Lung microvascular endothelial cell (primary cell): ENCODE measurements at regions not wholly inside any gene's neighbourhood (a gene's known extent, or its start where the extent isn't known, plus 50 kb on each side); places are given as distances from the start of the nearest gene placed in this dataset.
"Not testable (repeated sequence)": the region's sequence is repeated elsewhere in the genome, so short reads cannot be mapped to it uniquely, and the experiment has no call there.

Source experiments
- DNase-seq, 2 donors: peaks; one replicate each; pipeline versions ENCODE4 v3.0.0 to v3.0.0-alpha.2; 2010; ENCODE audit warnings: low read depth in 2 of 2

DNA sequence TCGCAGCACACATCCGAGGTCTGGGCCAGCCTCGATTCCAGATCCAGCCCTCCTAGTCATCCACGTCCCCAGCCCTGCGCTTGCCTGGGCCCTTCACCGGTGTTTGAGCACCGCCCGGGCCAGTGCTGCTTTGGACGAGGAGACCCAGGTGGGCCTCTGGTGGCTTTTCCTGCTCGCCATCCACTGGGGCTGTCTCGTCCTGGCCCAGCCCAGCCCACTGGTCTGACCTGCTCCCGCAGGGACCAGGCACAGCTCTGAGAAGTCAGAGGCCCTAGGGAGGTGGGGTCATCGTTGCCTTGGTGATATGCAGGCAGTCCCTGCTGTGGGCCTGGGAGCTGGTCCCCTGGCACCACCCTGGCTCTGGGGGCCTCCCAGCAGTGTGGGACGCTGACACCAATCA lies 200.8 kb downstream of the USP22 start:
- not testable (repeated sequence) for DNase-seq

- not testable (repeated sequence) for DNase-seq
These were observed 199.6 kb downstream of the USP22 start for GRCh38 chr17:20843261-20843660.

DNA sequence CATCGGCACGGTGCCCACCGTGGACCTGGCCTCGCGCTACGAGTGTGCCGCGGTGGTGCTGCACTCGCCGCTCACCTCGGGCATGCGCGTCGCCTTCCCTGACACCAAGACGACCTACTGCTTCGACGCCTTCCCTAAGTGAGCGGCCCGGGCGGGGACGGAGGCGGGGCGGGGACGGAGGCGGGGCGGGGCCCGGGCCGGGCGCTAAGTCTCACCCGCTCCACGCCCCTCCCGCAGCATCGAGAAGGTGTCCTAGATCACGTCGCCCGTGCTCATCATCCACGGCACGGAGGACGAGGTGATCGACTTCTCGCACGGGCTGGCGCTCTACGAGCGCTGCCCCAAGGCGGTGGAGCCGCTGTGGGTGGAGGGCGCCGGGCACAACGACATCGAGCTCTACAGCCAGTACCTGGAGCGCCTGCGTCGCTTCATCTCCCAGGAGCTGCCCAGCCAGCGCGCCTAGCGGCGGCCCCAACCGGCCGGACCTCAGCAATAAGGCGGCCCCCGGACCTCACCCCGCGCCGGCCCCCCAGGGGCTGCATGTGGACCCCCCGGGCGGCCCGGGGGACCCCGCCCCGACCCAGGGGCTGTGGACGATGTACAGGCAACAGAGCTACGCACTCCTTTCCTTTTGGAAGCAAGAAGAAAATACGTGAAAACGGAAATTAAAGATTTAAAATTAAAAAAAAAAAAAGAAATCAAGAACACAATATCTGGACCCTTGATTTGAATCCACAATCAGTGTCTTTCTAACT lies 198.8 kb downstream of the USP22 start:
- not testable (repeated sequence) for DNase-seq

GRCh38 chr17:20848869-20849443 lies 193.9 kb downstream of the USP22 start:
- DNase-seq, result peak in 1 of 2 donors; percentile 11

- not testable (repeated sequence) for DNase-seq
These were observed 191.1 kb downstream of the USP22 start for GRCh38 chr17:20851591-20852238.

- peak; percentile 4 to 5 for DNase-seq
These were observed 190.4 kb downstream of the USP22 start for GRCh38 chr17:20852239-20852989.

DNA sequence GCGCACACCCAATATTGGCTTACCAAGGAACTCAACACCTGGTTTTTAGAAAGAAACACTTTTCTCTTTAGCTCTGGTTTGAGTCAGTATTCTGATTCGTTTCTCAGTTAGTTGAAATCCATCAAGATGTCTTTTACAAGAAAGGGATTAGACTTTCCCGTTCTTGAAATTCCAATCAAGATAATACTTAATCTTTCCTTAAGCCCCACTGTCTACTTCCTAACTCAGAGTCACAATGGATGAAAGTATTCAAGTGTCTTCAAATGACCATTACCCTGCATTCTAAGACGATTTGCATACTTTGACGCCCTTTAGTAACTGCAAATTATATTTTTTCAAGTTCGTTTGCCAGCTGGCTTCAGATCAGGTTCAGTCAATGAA lies 189.8 kb downstream of the USP22 start:
- no peak for DNase-seq

DNA sequence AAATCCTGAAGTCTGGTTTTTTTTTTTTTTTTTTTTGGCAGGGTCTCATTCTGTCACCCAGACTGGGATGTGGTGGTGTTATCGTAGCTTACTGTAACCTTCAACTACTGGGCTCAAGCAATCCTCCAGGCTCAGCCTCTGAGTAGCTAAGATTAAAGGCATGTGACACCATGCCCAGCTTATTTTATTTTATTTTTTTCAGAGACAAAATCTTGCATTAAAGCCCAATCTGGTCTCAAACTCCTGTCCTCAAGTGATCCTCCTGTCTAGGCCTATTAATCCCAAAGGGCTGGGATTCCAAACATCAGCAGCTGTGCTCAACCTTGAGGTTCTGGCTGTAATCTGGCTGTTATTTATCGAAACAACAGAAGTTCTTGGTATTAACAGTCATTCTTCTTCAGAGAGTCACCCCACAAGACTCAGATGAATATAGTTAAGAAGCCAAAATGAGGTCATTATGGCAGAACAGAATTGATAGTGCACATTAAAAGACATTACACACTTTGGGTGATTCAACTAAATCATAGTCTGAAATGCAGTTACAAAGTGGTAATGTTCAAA lies 186.8 kb downstream of the USP22 start:
- DNase-seq, result not testable (repeated sequence)

DNA sequence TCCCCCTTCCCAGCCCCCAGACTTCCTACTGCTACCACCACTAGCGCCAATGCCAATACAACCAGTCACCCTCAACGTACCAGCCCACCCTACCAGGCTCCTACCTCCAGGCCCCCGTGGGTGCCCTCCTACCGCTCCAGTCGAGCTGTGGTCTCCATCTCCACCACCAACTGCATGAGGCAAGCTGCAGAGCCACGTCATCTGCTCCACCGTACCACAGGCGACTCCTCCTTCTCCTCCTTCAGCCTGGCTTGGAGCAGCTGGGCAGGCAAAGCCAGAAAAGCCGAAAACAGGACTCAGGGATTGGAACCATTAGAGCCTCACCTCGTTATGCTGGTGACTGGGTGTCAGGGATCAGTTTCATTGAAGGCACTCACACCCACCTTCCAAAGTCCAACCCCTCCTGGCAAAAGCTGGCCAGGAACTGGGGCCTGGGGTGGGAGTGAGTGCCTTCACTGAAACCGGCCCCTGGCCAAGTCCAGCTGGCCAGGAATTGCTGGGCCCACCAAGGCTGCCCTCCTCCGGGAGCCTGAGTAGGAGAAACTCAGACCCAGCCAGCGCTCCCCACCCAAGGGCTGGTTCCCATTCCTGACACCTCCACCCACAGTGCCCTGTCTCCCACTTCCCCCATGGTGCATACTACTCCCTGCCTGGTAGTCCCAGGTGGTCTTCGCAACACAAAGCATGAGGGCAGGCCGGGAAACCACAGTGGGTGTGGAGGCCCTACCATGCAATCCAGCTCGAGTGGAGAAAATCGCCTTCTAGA lies 176.2 kb downstream of the USP22 start:
- not testable (repeated sequence) for DNase-seq

- not testable (repeated sequence) for DNase-seq
These were observed 175.3 kb downstream of the USP22 start for GRCh38 chr17:20867436-20867937.

GRCh38 chr17:20867938-20868661 lies 174.7 kb downstream of the USP22 start:
- DNase-seq, result not testable (repeated sequence)

DNA sequence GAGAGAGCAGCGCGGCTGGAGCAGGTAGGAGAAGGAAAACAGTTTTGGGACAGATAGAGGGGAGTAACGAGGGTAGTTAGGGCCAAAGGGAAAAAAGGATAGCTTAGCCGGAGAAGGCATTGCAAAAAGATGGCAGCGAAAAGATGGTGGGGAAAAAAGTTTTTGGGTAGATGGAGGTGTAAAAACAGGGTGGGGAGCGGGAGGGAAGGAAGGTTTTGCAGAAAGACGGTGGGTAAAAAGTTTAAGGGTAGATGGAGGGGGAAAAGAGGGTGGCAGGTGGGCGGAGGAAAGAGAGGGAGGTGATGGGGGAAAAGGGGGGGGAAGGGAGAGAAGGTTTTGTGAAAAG lies 174.2 kb downstream of the USP22 start:
- not testable (repeated sequence) for DNase-seq

DNA sequence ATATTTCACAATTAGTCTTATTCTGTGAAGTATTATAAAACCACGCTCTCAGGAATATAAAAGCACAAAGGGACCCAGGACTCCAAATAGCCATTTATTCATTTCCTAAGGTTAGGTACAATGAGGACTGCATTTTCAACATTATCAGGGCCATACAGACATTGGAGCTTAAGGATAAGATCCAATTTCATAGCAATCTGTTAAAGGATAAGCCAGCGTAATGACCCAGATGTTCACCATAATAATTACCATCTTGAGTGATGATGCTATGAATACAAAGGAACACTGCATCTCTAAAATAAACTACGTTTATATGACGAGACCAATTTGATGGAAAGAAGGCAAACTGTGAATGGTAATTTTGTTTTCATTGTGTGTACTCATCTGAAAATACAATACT lies 169.6 kb downstream of the USP22 start:
- not testable (repeated sequence) for DNase-seq

GRCh38 chr17:20873688-20874328 lies 169.0 kb downstream of the USP22 start:
- DNase-seq, result not testable (repeated sequence)

GRCh38 chr17:20877384-20877783 lies 165.4 kb downstream of the USP22 start:
- DNase-seq, result not testable (repeated sequence)

DNA sequence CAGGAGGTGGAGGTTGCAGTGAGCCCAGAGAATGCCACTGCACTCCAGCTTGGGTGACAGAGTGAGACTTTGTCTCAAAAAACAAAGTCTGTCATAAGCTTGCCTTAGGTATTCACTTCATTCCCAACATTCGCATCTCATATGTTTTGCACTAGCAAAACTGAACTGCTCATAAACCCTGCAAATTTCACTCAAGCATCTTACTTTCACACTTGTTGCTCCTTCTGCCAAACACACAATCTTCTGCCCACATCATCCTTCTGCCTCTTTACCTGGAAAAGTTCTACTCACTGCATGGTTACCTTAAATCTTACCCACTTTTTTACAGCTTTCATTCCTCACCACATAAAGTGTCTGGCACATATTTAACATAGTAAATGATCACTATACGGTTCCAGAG lies 152.5 kb downstream of the USP22 start:
- no peak for DNase-seq

- DNase-seq, result not testable (repeated sequence)
These were observed 147.4 kb downstream of the USP22 start for GRCh38 chr17:20895426-20895825.

DNA sequence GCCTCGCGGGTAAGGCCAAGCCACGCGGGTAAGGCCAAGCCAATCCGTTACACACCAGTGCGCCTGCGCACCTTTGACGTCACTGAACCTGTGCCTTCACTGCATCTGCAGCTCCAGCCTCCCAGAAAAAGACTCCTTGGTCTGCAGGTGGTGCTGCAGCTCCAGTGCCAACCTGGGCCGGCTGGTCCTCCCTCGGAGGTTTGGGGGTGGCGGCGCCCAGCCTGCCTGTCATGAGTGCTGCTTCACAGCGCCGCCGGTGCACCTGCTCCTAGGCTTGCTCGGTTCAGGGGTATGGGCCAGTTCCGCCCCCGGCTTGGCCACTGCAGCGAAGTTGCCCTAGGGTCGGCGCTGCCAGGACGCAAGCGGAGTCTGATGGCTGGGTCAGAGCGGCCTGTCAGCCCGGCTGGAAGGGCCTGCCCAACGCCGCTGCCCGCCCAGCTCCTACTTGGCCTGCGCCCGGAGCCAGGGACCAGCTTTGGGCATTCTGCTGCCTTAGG lies 146.6 kb downstream of the USP22 start:
- DNase-seq, result peak; percentile 24 to 54

DNA sequence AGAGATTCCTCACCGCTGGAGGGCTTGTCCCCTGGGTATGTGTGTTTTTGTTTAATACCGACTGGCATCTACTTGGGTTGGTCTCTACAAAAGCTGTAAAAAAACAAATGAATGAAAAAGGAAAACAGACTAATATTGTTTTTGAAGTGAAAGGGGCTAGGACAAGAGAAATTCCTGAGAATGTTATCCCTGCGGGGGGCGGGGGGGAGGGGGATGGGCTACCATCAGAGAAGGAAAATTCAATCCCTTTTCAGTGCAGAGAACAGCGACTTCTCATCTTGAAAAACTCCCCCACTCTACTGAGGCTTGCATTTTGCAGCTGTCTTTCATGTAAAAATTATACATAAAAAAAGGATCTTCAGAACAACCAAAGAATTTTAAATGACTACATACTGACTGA lies 144.1 kb downstream of the USP22 start:
- DNase-seq, result not testable (repeated sequence)
